CD4-positive, alpha-beta T cell (primary cell): ENCODE measurements at regions not wholly inside any gene's neighbourhood (a gene's known extent, or its start where the extent isn't known, plus 50 kb on each side); places are given as distances from the start of the nearest gene placed in this dataset.
"Not testable (repeated sequence)": the region's sequence is repeated elsewhere in the genome, so short reads cannot be mapped to it uniquely, and the experiment has no call there.

Experiments
- ATAC-seq: fragments of 200-7000 bp; cut with Tn5 transposase; one replicate; pipeline ENCODE4 v1.10.0; 2022; ENCODE audit warnings: mild to moderate bottlenecking; ENCODE audit not compliant: poor library complexity
- CTCF ChIA-PET: fragments of 350-600 bp; sonication (Branson Sonifier 250); formaldehyde crosslinking; loops from one replicate; lab custom pipeline; 2021; ENCODE audit warnings: antibody characterized with exemption, inconsistent platforms; lab: Charles Lee
- POLR2A ChIA-PET: fragments of 350-600 bp; sonication (Branson Sonifier 250); formaldehyde crosslinking; loops from one replicate; lab custom pipeline; 2021; ENCODE audit warnings: antibody characterized with exemption, inconsistent platforms; lab: Charles Lee
- DNase-seq, 14 experiments: peaks; one replicate each; pipeline ENCODE4 v3.0.0-alpha.2; 2013 to 2020; ENCODE audit warnings: mixed read lengths in 2 of 14
- H3K27ac ChIP-seq, 2 donors: one replicate each; pipeline versions ENCODE4 v1.5.1 to v1.7.0; 2013; ENCODE audit warnings: low read length in 2 of 2, low read depth in 1 of 2, mild to moderate bottlenecking in 1 of 2
- H3K27me3 ChIP-seq, 2 experiments: 1 replicate in 1 of 2; 2 replicates in 1 of 2; pipeline versions ENCODE4 v1.6.1 to v1.7.0; 2013; ENCODE audit warnings: low read length in 2 of 2, control low read depth in 1 of 2, mild to moderate bottlenecking in 1 of 2, moderate library complexity in 1 of 2; ENCODE audit not compliant: insufficient read depth in 2 of 2, control insufficient read depth in 1 of 2
- H3K36me3 ChIP-seq: one replicate; pipeline ENCODE4 v1.6.1; 2013; ENCODE audit warnings: low read length, control low read depth; ENCODE audit not compliant: insufficient read depth
- H3K4me1 ChIP-seq: one replicate; pipeline ENCODE4 v1.6.1; 2013; ENCODE audit warnings: low read length, control low read depth; ENCODE audit not compliant: insufficient read depth
- H3K4me3 ChIP-seq: one replicate; pipeline ENCODE4 v1.5.1; 2013; ENCODE audit warnings: mild to moderate bottlenecking, low read length, moderate library complexity
- H3K9me3 ChIP-seq, 2 experiments: 1 replicate in 1 of 2; 2 replicates in 1 of 2; pipeline versions ENCODE4 v1.6.1 to v1.7.0; 2013; ENCODE audit warnings: low read length in 2 of 2, mild to moderate bottlenecking in 2 of 2, control low read depth in 1 of 2, moderate library complexity in 1 of 2; ENCODE audit not compliant: control insufficient read depth in 1 of 2, insufficient read depth in 1 of 2
- H3K27ac Mint-ChIP-seq: one replicate; pipeline ENCODE4 v1.8.0; 2020; ENCODE audit warnings: mixed read lengths
- H3K27me3 Mint-ChIP-seq: one replicate; pipeline ENCODE4 v1.8.0; 2021; ENCODE audit warnings: mixed read lengths
- H3K36me3 Mint-ChIP-seq: one replicate; pipeline ENCODE4 v1.8.0; 2021; ENCODE audit warnings: low read depth, mixed read lengths
- H3K4me1 Mint-ChIP-seq: one replicate; pipeline ENCODE4 v1.8.0; 2021; ENCODE audit warnings: low read depth, mixed read lengths
- H3K4me3 Mint-ChIP-seq: one replicate; pipeline ENCODE4 v1.8.0; 2020; ENCODE audit warnings: mild to moderate bottlenecking, mixed read lengths
- H3K9me3 Mint-ChIP-seq: one replicate; pipeline ENCODE4 v1.8.0; 2020; ENCODE audit warnings: mixed read lengths
- CTCF ChIP-seq: fragments of 200-600 bp; IDR thresholded peaks from one replicate; pipeline ENCODE4 v1.8.0; 2022; ENCODE audit warnings: antibody characterized with exemption, mild to moderate bottlenecking
- intact Hi-C, 2 experiments: fragments of 100-400 bp; cut with DNase I in 1 of 2; cut with micrococcal nuclease in 1 of 2; formaldehyde crosslinking; loops; one replicate each; pipeline versions ENCODE4 v1.15.1 to v1.9.0; 2023 to 2025; cut with DNase I, micrococcal nuclease

GRCh38 chr21:20040768-20041167, 957.4 kb upstream of the NCAM2 start:
- Histone ChIP-seq H3K4me1 (no peaks in the 10 kb centered on the region), H3K4me3 (no peak overlapping the region), H3K36me3 (no peaks in the 10 kb centered on the region), H3K27ac (no peak overlapping the region), H3K27me3 (no peaks in the 10 kb centered on the region), H3K9me3 (peaks cover 0 to 15% of the 10 kb centered on the region in 2 experiments)
- DNase-seq (no peak), ATAC-seq (no peak)
- intact Hi-C loops: no loop called here
- no peak overlapping the region for H3K4me3 Mint-ChIP-seq
- no peaks in the 10 kb centered on the region for H3K36me3 Mint-ChIP-seq
- POLR2A ChIA-PET: no interaction called here
- peaks cover 9% of the 10 kb centered on the region for H3K9me3 Mint-ChIP-seq
- no peak for TF ChIP-seq CTCF
- CTCF ChIA-PET: no interaction called here
- H3K4me1 Mint-ChIP-seq: no peaks in the 10 kb centered on the region
- H3K27me3 Mint-ChIP-seq: no peaks in the 10 kb centered on the region
- no peak overlapping the region for H3K27ac Mint-ChIP-seq

GRCh38 chr21:20045197-20045596, 953.0 kb upstream of the NCAM2 start:
- Mint-ChIP-seq H3K27ac (no peak overlapping the region), H3K36me3 (no peaks in the 10 kb centered on the region), H3K27me3 (no peaks in the 10 kb centered on the region), H3K4me3 (no peak overlapping the region), H3K9me3 (peaks cover 11% of the 10 kb centered on the region), H3K4me1 (no peaks in the 10 kb centered on the region)
- intact Hi-C loops: no loop called here
- ATAC-seq: no peak
- no peak for DNase-seq
- H3K9me3 ChIP-seq: peaks cover 6 to 21% of the 10 kb centered on the region in 2 experiments
- ChIA-PET POLR2A (no interaction called here), CTCF (no interaction called here)
- TF ChIP-seq CTCF: no peak
- H3K27ac ChIP-seq: no peak overlapping the region
- H3K27me3 ChIP-seq: no peaks in the 10 kb centered on the region
- no peaks in the 10 kb centered on the region for H3K4me1 ChIP-seq
- H3K4me3 ChIP-seq: no peak overlapping the region
- no peaks in the 10 kb centered on the region for H3K36me3 ChIP-seq

GRCh38 chr21:20048130-20048837, 949.9 kb upstream of the NCAM2 start:
- H3K4me1 ChIP-seq, H3K27me3 Mint-ChIP-seq, H3K4me3 Mint-ChIP-seq, CTCF ChIA-PET, H3K4me1 Mint-ChIP-seq, H3K27ac ChIP-seq, DNase-seq, POLR2A ChIA-PET, H3K4me3 ChIP-seq, H3K36me3 Mint-ChIP-seq, ATAC-seq, intact Hi-C loops, H3K27ac Mint-ChIP-seq, H3K27me3 ChIP-seq, H3K36me3 ChIP-seq: not testable (repeated sequence)
- H3K9me3 ChIP-seq: peaks cover 9 to 23% of the 10 kb centered on the region in 2 experiments
- H3K9me3 Mint-ChIP-seq: peaks cover 11% of the 10 kb centered on the region

DNA sequence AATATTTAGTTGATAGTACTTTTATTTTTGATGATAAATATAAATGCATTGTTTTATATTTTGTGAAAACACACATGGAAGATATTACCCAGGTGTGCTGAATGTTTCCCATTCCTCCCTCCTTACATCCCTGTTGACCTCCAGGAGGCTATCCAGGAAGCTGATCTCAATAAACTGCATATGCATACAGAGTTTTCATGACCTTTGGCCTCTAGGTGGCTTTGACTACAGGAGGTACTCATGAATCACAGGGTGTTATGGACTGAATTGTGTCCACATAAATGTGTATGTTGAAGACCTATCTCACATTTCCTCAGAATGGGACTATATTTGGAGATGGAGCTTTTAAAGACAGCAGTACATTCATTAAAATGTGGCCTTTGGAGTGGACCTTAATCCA, 914.9 kb upstream of the NCAM2 start:
- H3K9me3 ChIP-seq: peaks cover 4 to 7% of the 10 kb centered on the region in 2 experiments
- H3K4me3 ChIP-seq: no peak overlapping the region
- DNase-seq (no peak), ATAC-seq (no peak)
- no peak for TF ChIP-seq CTCF
- ChIA-PET POLR2A (no interaction called here), CTCF (no interaction called here)
- intact Hi-C loops: no loop called here
- Mint-ChIP-seq H3K27ac (no peak overlapping the region), H3K4me3 (no peak overlapping the region), H3K27me3 (no peaks in the 10 kb centered on the region), H3K4me1 (no peaks in the 10 kb centered on the region), H3K9me3 (peaks cover 3% of the 10 kb centered on the region), H3K36me3 (no peaks in the 10 kb centered on the region)
- no peaks in the 10 kb centered on the region for H3K4me1 ChIP-seq
- H3K36me3 ChIP-seq: no peaks in the 10 kb centered on the region
- H3K27me3 ChIP-seq: no peaks in the 10 kb centered on the region
- no peak overlapping the region for H3K27ac ChIP-seq
